Amniotic stem cell (primary cell): ENCODE measurements at regions not wholly inside any gene's neighbourhood (a gene's known extent, or its start where the extent isn't known, plus 50 kb on each side); places are given as distances from the start of the nearest gene placed in this dataset.
"Not testable (repeated sequence)": the region's sequence is repeated elsewhere in the genome, so short reads cannot be mapped to it uniquely, and the experiment has no call there.

ENCODE experiments used
- DNase-seq: peaks from one replicate; lab custom pipeline; 2025; lab: John Stamatoyannopoulos, UW

- no peak for DNase-seq
Observed at GRCh38 chr12:79991586-79991985, 56.7 kb upstream of the PPP1R12A start.

DNA sequence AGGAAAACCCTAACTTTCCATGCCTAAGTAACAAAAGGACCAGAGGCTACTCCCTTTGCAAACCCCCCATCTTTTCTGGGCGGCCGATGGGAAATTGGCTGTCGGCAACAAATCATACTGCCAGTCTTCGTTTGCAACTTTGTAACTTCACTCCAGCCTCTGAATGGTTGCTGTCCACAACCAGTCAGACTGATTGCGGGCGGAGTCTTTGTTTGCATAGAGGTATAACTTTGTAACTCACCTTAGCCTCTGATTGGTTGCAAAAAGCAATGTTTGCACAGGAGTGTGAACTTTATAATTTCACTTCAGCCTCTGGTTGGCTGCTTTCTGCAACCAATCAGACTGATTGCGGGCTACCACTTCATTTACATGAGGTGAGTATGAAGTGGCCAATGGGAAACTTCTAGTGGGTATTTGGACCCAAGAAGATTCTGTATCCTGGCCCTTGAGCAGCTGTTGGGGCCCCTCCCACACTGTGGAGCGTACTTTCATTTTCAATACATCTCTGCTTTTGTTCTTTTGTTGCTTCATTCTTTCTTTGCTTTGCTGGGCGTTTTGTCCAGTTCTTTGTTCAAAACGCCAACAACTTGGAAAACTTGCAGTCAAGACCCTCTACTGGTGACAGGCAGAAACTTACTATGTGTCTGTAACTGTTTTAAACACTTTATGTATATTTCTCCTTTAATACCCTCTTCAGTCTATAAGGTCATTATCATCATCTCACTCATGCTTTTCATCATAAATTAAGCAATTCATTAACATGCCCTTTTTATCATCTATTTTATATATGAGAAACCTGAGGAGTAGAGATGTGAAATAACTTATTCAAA lies 55.8 kb upstream of the PPP1R12A start:
- DNase-seq, result not testable (repeated sequence)

- DNase-seq, result no peak
Observed at GRCh38 chr12:79988368-79988767, 53.5 kb upstream of the PPP1R12A start.

DNA sequence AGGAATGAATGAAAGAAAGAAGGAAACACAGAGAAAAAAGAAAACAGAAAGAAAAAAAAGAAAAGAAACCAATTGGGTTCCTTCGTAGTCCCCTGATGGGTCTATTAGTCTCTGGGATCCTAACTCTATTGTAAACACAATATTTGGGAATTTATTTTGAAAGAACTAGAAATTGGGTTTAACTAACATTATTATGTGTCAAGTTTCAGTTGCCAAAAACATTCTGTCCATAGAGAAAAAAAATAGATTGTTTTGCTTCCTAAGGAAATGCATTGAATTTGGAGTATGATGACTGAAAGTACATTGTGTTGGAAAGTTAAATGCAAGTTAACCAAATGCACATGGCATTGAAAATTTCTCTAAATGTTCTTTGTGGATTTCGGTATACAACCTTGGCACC lies 52.8 kb upstream of the PPP1R12A start:
- DNase-seq, result no peak
